HG03565 (cell line): ENCODE measurements at regions not wholly inside any gene's neighbourhood (a gene's known extent, or its start where the extent isn't known, plus 50 kb on each side); places are given as distances from the start of the nearest gene placed in this dataset.
A peak's percentile ranks its signal among the peaks of the same experiment; 100 is the strongest.
"Not testable (repeated sequence)": the region's sequence is repeated elsewhere in the genome, so short reads cannot be mapped to it uniquely, and the experiment has no call there.

Experiments used
- ATAC-seq: cut with Tn5 transposase; IDR thresholded peaks from one replicate; pipeline ENCODE4 v1.9.1; 2021; ENCODE audit warnings: mild to moderate bottlenecking, moderate library complexity; ENCODE audit not compliant: unreplicated experiment

- ATAC-seq = peak; percentile 65
Observed at GRCh38 chr4:147096667-147097604, 151.3 kb upstream of the TTC29 start.

- ATAC-seq = no peak
Observed at GRCh38 chr4:147101678-147102077, 156.0 kb upstream of the TTC29 start.

- ATAC-seq = no peak
Observed at GRCh38 chr4:147102596-147102995, 156.9 kb upstream of the TTC29 start.

GRCh38 chr4:147103403-147103946 is 157.8 kb upstream of the TTC29 start:
- ATAC-seq = no peak

- ATAC-seq = no peak
Observed at GRCh38 chr4:147104768-147105167, 159.1 kb upstream of the TTC29 start.

- ATAC-seq = no peak
Observed at GRCh38 chr4:147108409-147108808, 162.7 kb upstream of the TTC29 start.

GRCh38 chr4:147109800-147110199 is 164.1 kb upstream of the TTC29 start:
- ATAC-seq = no peak

- no peak for ATAC-seq
Observed at GRCh38 chr4:147110473-147111367, 165.1 kb upstream of the TTC29 start.

GRCh38 chr4:147112196-147112595 is 166.5 kb upstream of the TTC29 start:
- not testable (repeated sequence) for ATAC-seq

GRCh38 chr4:147117431-147117830 is 171.8 kb upstream of the TTC29 start:
- ATAC-seq = no peak

- peak; percentile 83 for ATAC-seq
Observed at GRCh38 chr4:147118528-147118927, 172.9 kb upstream of the TTC29 start.

GRCh38 chr4:147122685-147123084 is 177.0 kb upstream of the TTC29 start:
- ATAC-seq = no peak

- no peak for ATAC-seq
Observed at GRCh38 chr4:147123146-147123545, 177.5 kb upstream of the TTC29 start.

GRCh38 chr4:147128787-147129186 is 183.1 kb upstream of the TTC29 start:
- ATAC-seq = no peak

- no peak for ATAC-seq
Observed at GRCh38 chr4:147129687-147130086, 184.0 kb upstream of the TTC29 start.

- no peak for ATAC-seq
Observed at GRCh38 chr4:147134536-147135210, 189.0 kb upstream of the TTC29 start.

- no peak for ATAC-seq
Observed at GRCh38 chr4:147136310-147136709, 190.6 kb upstream of the TTC29 start.

- no peak for ATAC-seq
Observed at GRCh38 chr4:147136751-147137150, 191.1 kb upstream of the TTC29 start.

GRCh38 chr4:147137280-147137679 is 191.6 kb upstream of the TTC29 start:
- no peak for ATAC-seq

GRCh38 chr4:147138171-147138570 is 192.5 kb upstream of the TTC29 start:
- no peak for ATAC-seq
